GM19467 (cell line): ENCODE measurements at regions not wholly inside any gene's neighbourhood (a gene's known extent, or its start where the extent isn't known, plus 50 kb on each side); places are given as distances from the start of the nearest gene placed in this dataset.
"Not testable (repeated sequence)": the region's sequence is repeated elsewhere in the genome, so short reads cannot be mapped to it uniquely, and the experiment has no call there.

Experiments used
- ATAC-seq: cut with Tn5 transposase; IDR thresholded peaks from one replicate; pipeline ENCODE4 v1.9.1; 2021; ENCODE audit warnings: mild to moderate bottlenecking, moderate library complexity; ENCODE audit not compliant: unreplicated experiment

- ATAC-seq: no peak
Measured at GRCh38 chr1:197985351-197985750, 68.2 kb downstream of the LHX9 start.

GRCh38 chr1:197986817-197987216 lies 69.6 kb downstream of the LHX9 start:
- no peak for ATAC-seq

GRCh38 chr1:197987294-197987693 lies 70.1 kb downstream of the LHX9 start:
- ATAC-seq: no peak

GRCh38 chr1:197988581-197988980 lies 71.4 kb downstream of the LHX9 start:
- ATAC-seq: not testable (repeated sequence)

GRCh38 chr1:197989058-197989457 lies 71.9 kb downstream of the LHX9 start:
- no peak for ATAC-seq

- ATAC-seq: no peak
Measured at GRCh38 chr1:197991594-197991993, 74.4 kb downstream of the LHX9 start.

- ATAC-seq: no peak
Measured at GRCh38 chr1:197994907-197995407, 77.8 kb downstream of the LHX9 start.

GRCh38 chr1:197995408-197996258 lies 78.5 kb downstream of the LHX9 start:
- ATAC-seq: no peak

- ATAC-seq: not testable (repeated sequence)
Measured at GRCh38 chr1:197996259-197996512, 79.0 kb downstream of the LHX9 start.

- ATAC-seq: no peak
Measured at GRCh38 chr1:197998110-197998509, 80.9 kb downstream of the LHX9 start.

- ATAC-seq: no peak
Measured at GRCh38 chr1:198001776-198002408, 84.7 kb downstream of the LHX9 start.

- no peak for ATAC-seq
Measured at GRCh38 chr1:198003468-198003867, 86.3 kb downstream of the LHX9 start.

GRCh38 chr1:198007011-198007410 lies 89.8 kb downstream of the LHX9 start:
- ATAC-seq: no peak

- ATAC-seq: no peak
Measured at GRCh38 chr1:198007687-198008607, 90.8 kb downstream of the LHX9 start.

GRCh38 chr1:198014355-198014754 lies 97.2 kb downstream of the LHX9 start:
- ATAC-seq: no peak

- no peak for ATAC-seq
Measured at GRCh38 chr1:198015309-198015708, 98.1 kb downstream of the LHX9 start.

GRCh38 chr1:198018529-198018928 lies 101.4 kb downstream of the LHX9 start:
- no peak for ATAC-seq

GRCh38 chr1:198019126-198019525 lies 102.0 kb downstream of the LHX9 start:
- ATAC-seq: no peak

GRCh38 chr1:198024336-198024735 lies 107.2 kb downstream of the LHX9 start:
- no peak for ATAC-seq

GRCh38 chr1:198024782-198025181 lies 107.6 kb downstream of the LHX9 start:
- ATAC-seq: no peak

GRCh38 chr1:198030682-198031081 lies 113.5 kb downstream of the LHX9 start:
- ATAC-seq: no peak
